ENCODE measurements at regions not wholly inside any gene's neighbourhood (a gene's known extent, or its start where the extent isn't known, plus 50 kb on each side); places are given as distances from the start of the nearest gene placed in this dataset.

GRCh38 chr12:45138609-45139008 lies 77.3 kb upstream of the ANO6 start:
- H3K9me3 ChIP-seq (replicated peaks; ENCODE audit: control insufficient read depth, insufficient read depth, low read length) = no peaks in the 10 kb centered on the region; the same call in 2 of the 3 replicates
- no peak overlapping the region for H3K4me2 ChIP-seq (ENCODE audit: control insufficient read depth, insufficient read depth)
- no peaks in the 10 kb centered on the region for H3K27me3 ChIP-seq (replicated peaks in 1 of 2; ENCODE audit: control insufficient read depth in 2 of 2, insufficient read depth in 2 of 2, low read length in 1 of 2)
- DNase-seq (ENCODE audit: low read depth, low spot score) (no peak), FAIRE-seq (no peak), ATAC-seq (no peak)
- H3K4me3 ChIP-seq = no peak overlapping the region
- ChIA-PET SMC1A (ENCODE audit: uncharacterized antibody, unreplicated experiment) (no interaction called here), POLR2A (no interaction called here), CTCF (interaction anchor here (0.6 kb wide), 1 partner anchor 9 kb away, joined by 3 read pairs; no protein-coding TSS in a partner anchor), RAD21 (ENCODE audit: unreplicated experiment) (no interaction called here)
- no peak overlapping the region for H3K27ac ChIP-seq (ENCODE audit: control insufficient read depth, insufficient read depth)
- intact Hi-C loops (cut with micrococcal nuclease; ENCODE audit: unreplicated experiment) = no loop called here
- no peaks in the 10 kb centered on the region for H3K79me2 ChIP-seq (ENCODE audit: control insufficient read depth, insufficient read depth, low read length)
- no peak overlapping the region for H2AFZ ChIP-seq (ENCODE audit: control insufficient read depth, low read depth, low read length)
- WGBS (ENCODE audit: insufficient coverage, insufficient replicate concordance, low lambda C conversion rate, missing lambda C conversion rate) = 0% methylated on average over 2 of the region's 2 CpGs
- H3K36me3 ChIP-seq (ENCODE audit: control insufficient read depth in 2 of 2, insufficient read depth in 2 of 2, low read length in 1 of 2) = no peaks in the 10 kb centered on the region
- in situ Hi-C loops (cut with MboI) = no loop called here
- H3K9ac ChIP-seq (ENCODE audit: control insufficient read depth, insufficient read depth, low read length) = no peak overlapping the region
- no peaks in the 10 kb centered on the region for H3K4me1 ChIP-seq (ENCODE audit: control insufficient read depth, insufficient read depth, low read length)
- no peaks in the 10 kb centered on the region for H4K20me1 ChIP-seq (ENCODE audit: control insufficient read depth, insufficient read depth)
- BruUV-seq (replicated peaks) = no TSS peak
- no peak for TF ChIP-seq MLLT1 (IDR thresholded peaks at IDR 0.05)
- no peak for TF ChIP-seq ZNF207 (IDR thresholded peaks at IDR 0.05; ENCODE audit: borderline replicate concordance)
- TF ChIP-seq DPF2 (IDR thresholded peaks at IDR 0.05) = no peak
- no peak for TF ChIP-seq ZNF592 (IDR thresholded peaks at IDR 0.05)
- no peak for TF ChIP-seq JUND (IDR thresholded peaks at IDR 0.05; ENCODE audit: low read depth, low read length)
- TF ChIP-seq CUX1 (IDR thresholded peaks at IDR 0.05; ENCODE audit: insufficient replicate concordance, low read depth, low read length) = no peak
- no peak for TF ChIP-seq ETV6 (conservative IDR thresholded peaks at IDR 0.05 in 1 of 2, IDR thresholded peaks at IDR 0.05 in 1 of 2; ENCODE audit: borderline replicate concordance in 1 of 2, low read depth in 1 of 2)
- TF ChIP-seq ZZZ3 (IDR thresholded peaks at IDR 0.05; ENCODE audit: control insufficient read depth, insufficient read length, low read depth) = no peak
- no peak for TF ChIP-seq CBFB (IDR thresholded peaks at IDR 0.05; ENCODE audit: low read depth)
- TF ChIP-seq FOXM1 (IDR thresholded peaks at IDR 0.05; ENCODE audit: low read depth, low read length) = no peak
- TF ChIP-seq TAF1 (IDR thresholded peaks at IDR 0.05; ENCODE audit: borderline replicate concordance, low read depth, low read length) = no peak
- TF ChIP-seq BCL11A (IDR thresholded peaks at IDR 0.05; ENCODE audit: low read depth, low read length) = no peak
- no peak for TF ChIP-seq ATF3 (IDR thresholded peaks at IDR 0.05; ENCODE audit: borderline replicate concordance, extremely low read depth, low read depth, low read length)
